ENCODE measurements at regions not wholly inside any gene's neighbourhood (a gene's known extent, or its start where the extent isn't known, plus 50 kb on each side); places are given as distances from the start of the nearest gene placed in this dataset.

DNA sequence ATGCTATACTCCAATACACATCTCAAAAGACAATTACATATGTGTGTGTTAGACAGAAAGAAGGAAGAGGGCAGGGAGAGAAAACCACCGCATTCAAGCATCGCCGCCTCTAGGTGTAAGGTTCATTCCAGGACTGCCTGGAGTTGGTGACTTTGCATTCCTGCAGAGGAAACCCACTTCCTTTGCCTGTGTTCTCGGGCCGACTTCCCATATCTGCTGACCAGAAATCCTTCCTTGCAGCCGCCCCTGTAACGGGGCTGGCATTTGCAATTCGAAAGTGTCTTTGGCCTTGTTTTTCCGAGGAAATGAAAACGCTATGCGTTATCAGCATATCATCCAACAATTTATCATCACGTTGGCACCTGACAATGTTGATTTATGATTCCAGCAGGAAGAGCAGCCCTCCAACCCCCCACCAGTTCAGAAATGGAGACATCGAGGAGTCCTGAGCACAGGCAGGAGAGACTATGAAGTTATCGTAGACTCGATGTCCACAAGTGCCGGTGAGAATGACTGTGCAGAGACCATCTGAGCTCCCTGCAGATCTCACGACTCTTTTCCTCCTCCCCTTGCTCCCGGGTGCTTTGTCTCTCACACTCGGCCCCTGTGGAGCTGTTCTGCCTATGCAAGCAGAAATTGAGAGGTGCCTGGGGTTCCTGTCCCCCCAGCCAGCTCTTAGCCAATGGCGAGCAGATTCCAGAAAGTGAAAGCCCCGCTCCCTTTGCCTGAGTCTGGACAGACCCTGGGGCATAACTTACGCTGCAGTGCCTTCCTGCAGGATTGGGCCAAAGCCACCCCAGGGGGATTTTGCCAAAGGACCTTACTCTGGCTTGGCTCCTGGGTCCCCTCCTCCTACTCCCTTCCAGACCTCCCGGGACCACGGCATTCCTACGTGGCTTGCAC lies 68.9 kb upstream of the FOXK1 start:
- no peak for DNase-seq (ENCODE audit: low read depth in 3 of 3)

DNA sequence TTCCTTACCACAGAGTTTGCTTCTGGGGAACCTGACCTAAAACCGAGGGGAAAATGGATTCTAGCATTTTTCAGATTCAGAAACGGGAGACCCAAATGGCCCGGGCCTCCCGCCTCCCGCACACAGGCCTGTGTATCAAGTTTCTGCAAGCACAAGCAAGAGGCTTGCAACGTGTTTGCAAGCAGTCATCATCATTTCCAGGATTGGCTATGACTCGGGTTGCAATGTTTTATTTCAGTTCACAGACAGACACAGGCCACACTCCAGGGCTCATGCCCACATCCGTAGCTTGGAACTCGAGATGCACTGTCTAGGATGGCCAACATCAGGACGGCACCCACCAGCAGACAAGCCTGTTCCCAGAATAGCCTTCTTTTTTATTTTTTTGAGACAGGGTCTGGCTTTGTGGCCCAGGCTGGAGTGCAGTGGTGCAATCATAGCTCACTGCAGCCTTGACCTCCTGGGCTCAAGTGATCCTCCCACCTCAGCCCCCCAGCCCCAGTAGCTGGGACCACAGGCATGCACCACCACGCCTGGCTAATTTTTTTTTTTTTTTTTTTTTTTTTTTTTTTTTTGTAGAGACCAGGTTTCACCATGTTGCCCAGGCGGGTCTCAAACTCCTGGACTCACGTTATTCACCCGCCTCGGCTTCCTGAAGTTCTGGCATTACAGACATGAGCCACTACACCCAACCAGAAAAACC lies 68.1 kb upstream of the FOXK1 start:
- DNase-seq (ENCODE audit: low read depth in 3 of 3) = no peak

DNA sequence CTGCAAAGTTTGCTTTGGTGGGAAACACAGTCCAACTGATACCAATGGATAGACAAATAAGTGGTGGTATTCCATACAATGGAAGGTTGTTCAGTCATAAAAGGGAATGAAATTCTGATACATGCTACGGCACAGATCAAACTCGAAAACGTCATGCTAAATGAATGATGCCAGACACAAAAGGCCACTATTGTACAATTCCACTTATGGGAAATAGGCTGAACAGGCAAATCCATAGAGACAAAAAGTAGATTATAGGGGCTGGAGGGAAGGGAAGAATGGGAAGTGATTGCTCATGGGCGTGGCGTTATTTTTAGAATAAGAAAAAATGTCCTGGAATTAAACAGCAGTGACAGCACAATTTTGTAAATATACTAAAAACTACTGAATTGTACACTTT lies 66.0 kb upstream of the FOXK1 start:
- no peak for DNase-seq (ENCODE audit: low read depth in 3 of 3)

DNA sequence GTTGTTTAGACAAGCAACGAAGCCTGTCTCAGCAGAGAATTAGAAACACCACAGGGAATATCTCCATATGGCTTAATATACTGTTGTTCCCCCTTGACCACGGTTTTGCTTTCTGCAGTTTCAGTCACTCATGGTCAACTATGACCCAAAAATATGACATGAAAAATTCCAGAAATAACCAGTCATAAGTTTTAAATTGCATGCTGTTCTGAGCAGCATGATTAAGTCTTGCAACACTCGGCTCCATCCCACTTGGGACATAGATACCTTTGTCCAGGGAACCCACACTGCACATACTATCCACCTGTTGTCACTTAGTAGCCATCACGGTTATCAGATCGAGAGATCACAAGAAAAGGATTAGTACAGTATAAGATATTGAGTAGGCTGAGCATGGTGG lies 60.7 kb upstream of the FOXK1 start:
- DNase-seq (ENCODE audit: low read depth in 3 of 3) = no peak

DNA sequence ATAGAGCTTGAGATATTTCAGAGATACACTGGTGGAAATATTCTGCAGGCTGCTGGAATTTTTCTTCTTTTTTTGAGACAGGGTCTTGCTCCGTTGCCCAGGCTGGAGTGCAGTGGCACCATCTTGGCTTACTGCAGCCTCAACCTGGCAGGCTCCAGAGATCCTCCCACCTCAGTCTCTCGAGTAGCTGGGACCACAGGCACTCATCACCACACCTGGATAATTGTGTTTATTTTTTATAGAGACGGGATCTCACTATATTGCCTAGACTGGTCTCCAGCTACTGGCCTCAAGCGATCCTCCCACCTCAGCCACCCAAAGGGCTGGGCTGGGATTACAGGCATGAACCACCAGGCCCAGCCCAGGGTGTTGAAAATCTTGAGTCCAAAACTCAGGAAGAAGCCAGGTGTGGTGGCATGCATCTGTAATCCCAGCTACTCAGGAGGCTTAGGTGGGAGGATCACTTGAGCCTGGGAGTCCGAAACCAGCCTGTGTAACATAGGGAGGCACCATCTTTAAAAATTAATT lies 55.7 kb upstream of the FOXK1 start:
- no peak for DNase-seq (ENCODE audit: low read depth in 3 of 3)

DNA sequence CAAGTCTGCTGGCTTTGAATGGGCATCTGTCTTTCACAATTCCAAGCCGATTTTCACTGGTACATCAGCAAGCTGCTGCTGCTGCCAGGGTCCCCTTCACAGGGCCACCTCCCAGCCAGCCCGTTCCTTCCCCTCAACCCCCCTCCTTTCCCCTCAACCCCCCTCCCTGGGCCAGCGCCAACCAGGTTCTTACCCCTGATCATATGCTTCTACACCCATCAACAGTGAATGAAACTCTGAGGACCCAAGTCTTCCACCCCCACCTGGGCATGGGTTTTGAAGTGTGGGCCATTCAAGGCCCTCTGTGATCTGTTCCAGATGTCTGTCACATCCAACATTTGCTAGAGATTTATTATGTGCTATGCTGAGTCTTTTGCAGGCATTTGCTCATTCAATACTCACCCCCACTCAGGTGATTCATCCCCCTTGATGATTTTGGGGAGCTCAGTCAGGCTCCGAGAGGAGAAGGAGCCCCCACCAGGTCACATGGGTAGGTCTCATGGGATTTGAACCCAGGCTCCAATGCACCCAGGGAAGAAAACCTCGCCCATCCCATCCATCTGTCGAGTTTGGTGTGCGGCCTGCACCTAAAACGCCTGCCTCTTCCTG lies 52.7 kb upstream of the FOXK1 start:
- no peak for DNase-seq (ENCODE audit: low read depth in 3 of 3)

DNA sequence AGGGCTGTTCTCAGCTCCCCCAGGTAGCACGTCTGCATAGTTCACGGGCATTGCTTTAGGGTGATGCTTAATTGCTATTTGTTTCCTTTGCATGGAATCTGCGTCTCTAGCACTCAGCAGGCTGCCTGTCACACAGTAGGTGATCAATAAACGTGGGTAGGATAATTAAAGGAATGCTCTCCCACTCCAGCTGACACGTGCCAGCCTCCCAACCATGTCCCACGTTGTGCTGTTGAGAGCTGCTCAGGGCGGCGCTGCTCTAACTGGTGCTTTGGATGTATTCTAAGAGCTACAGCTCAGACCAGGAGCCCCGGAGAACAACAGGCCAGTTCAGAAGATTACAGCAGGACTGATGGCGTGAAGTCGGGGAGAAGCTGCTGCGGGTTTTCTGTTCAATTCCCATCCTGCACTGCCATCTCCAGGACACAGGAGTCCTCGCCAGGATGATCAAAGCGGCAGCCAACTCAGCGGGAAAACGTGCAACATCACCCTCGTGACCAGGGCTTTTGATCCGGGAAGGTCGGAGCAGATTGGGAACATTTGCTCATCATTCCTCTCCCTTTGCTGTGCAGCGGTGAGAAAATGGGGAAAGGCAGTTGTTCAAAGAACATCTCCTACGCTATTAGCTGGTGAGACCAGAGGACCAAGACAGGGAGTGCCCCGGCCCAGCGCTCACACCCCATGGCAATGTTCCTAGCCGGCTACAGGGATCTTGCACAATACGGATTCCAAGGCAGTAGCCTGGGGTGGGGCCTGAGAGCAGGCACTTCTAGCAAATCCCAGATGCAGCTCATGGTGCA lies 50.5 kb upstream of the FOXK1 start:
- no peak for DNase-seq (ENCODE audit: low read depth in 3 of 3)

Data from stimulated activated CD4-positive, alpha-beta T cell treated with anti-CD3 and anti-CD28 coated beads, TNF-alpha, amount 100 ng/mL, for 48 hours (primary cell).